Testis (tissue), 2 donors: ENCODE measurements at regions not wholly inside any gene's neighbourhood (a gene's known extent, or its start where the extent isn't known, plus 50 kb on each side); places are given as distances from the start of the nearest gene placed in this dataset.

Experiments
- DNase-seq: peaks from one replicate; pipeline ENCODE4 v3.0.0-alpha.2; 2019
- H3K27ac ChIP-seq, 2 donors: fragments of 200-600 bp; sonication (generic); one replicate each; pipeline ENCODE4 v1.5.1; 2019
- H3K27me3 ChIP-seq: fragments of 200-600 bp; sonication (generic); one replicate; pipeline ENCODE4 v1.5.1; 2019
- H3K36me3 ChIP-seq: fragments of 200-600 bp; sonication (generic); one replicate; pipeline ENCODE4 v1.5.1; 2017; ENCODE audit warnings: low read depth; ENCODE audit errors: missing control alignments
- H3K4me1 ChIP-seq: fragments of 200-600 bp; sonication (generic); one replicate; pipeline ENCODE4 v1.5.1; 2019
- H3K4me3 ChIP-seq, 2 donors: fragments of 200-600 bp; sonication (generic); one replicate each; pipeline ENCODE4 v1.5.1; 2017 to 2019
- H3K9me3 ChIP-seq: fragments of 200-600 bp; sonication (generic); one replicate; pipeline ENCODE4 v1.5.1; 2017
- CTCF ChIP-seq, 3 experiments: fragments of 450-650 bp in 2 of 3; fragments of 200-600 bp in 1 of 3; sonication (generic) in 1 of 3; IDR thresholded peaks; one replicate each; pipeline ENCODE4 v1.5.1; 2016 to 2019; ENCODE audit warnings: antibody characterized with exemption in 3 of 3, mild to moderate bottlenecking in 2 of 3, moderate library complexity in 1 of 3
- POLR2A ChIP-seq: fragments of 450-650 bp; IDR thresholded peaks from one replicate; pipeline ENCODE4 v1.6.1; 2017; ENCODE audit warnings: antibody characterized with exemption, mild to moderate bottlenecking, moderate library complexity
- WGBS, 2 donors: methylation state at CpG; one replicate each; pipeline ENCODE4 v1.1.5; 2018; 5-methylcytosine and 5-hydroxymethylcytosine counted together
- intact Hi-C: fragments of 100-400 bp; cut with DNase I; formaldehyde crosslinking; loops from one replicate; pipeline ENCODE4 v1.15.1; 2023; ENCODE audit warnings: low total_unique reads

DNA sequence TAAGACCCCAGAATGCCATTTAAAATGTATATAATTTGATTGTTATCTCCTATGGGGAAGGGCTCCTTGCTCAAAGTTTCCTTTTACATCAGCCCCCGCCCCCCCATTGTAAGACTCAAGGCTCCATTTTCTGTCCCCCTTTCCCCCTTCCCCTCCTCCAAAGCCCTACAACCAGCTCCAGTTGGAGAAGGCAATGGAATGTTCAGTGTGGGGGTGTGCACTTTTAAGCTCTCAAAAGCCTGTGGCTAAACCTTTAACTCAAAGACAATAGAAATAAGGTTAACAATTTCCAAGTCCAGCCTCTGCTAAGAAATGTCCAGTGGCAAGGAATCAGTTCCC, 114.7 kb downstream of the NOG start:
- 50 to 53% methylated on average over 1 of the region's 1 CpG for WGBS, 2 donors
- no peak for DNase-seq
- intact Hi-C loops: no loop called here
- Histone ChIP-seq H3K27ac (no peak overlapping the region), H3K9me3 (no peaks in the 10 kb centered on the region), H3K36me3 (no peaks in the 10 kb centered on the region), H3K4me3 (no peak overlapping the region), H3K4me1 (no peaks in the 10 kb centered on the region), H3K27me3 (no peaks in the 10 kb centered on the region)
- no peak for TF ChIP-seq CTCF (IDR thresholded peaks at IDR 0.05)
- no peak for TF ChIP-seq POLR2A

GRCh38 chr17:56708670-56709410, 115.3 kb downstream of the NOG start:
- no peaks in the 10 kb centered on the region for H3K27me3 ChIP-seq
- H3K4me1 ChIP-seq: no peaks in the 10 kb centered on the region
- TF ChIP-seq CTCF (IDR thresholded peaks at IDR 0.05) (no peak), POLR2A (no peak)
- intact Hi-C loops: no loop called here
- no peak overlapping the region for H3K27ac ChIP-seq
- 83 to 85% methylated on average over 9 of the region's 9 CpGs for WGBS, 2 donors
- no peak overlapping the region for H3K4me3 ChIP-seq
- no peak for DNase-seq
- no peaks in the 10 kb centered on the region for H3K36me3 ChIP-seq
- H3K9me3 ChIP-seq: no peaks in the 10 kb centered on the region

DNA sequence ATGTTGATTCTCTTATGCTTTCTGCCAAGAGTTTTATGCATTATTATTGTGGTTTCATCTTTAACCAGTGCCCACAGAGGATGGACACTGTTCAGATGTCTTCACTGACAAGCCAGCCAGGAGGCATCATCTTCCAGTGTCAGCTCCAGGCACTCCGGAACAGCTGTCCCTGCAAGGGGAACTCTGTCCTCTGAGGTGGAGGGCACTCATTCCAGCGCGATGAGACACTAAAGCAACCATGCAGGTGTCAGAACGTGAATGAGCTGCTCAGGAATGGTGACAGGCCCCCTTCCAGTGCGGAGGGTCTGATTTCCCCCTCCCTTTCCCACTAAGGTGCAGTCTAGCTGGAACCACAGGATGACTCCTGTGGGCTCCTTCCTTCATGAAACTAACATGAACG, 117.5 kb downstream of the NOG start:
- intact Hi-C loops: loop anchor here (10.0 kb wide), 1 partner anchor 116 kb away; the partner anchor contains the start of gene NOG
- no peaks in the 10 kb centered on the region for H3K36me3 ChIP-seq
- no peak for DNase-seq
- no peak for TF ChIP-seq CTCF (IDR thresholded peaks at IDR 0.05)
- TF ChIP-seq POLR2A: no peak
- no peaks in the 10 kb centered on the region for H3K9me3 ChIP-seq
- 86 to 87% methylated on average over 6 of the region's 6 CpGs for WGBS, 2 donors
- H3K4me1 ChIP-seq: no peaks in the 10 kb centered on the region
- no peak overlapping the region for H3K27ac ChIP-seq
- no peak overlapping the region for H3K4me3 ChIP-seq
- no peaks in the 10 kb centered on the region for H3K27me3 ChIP-seq

DNA sequence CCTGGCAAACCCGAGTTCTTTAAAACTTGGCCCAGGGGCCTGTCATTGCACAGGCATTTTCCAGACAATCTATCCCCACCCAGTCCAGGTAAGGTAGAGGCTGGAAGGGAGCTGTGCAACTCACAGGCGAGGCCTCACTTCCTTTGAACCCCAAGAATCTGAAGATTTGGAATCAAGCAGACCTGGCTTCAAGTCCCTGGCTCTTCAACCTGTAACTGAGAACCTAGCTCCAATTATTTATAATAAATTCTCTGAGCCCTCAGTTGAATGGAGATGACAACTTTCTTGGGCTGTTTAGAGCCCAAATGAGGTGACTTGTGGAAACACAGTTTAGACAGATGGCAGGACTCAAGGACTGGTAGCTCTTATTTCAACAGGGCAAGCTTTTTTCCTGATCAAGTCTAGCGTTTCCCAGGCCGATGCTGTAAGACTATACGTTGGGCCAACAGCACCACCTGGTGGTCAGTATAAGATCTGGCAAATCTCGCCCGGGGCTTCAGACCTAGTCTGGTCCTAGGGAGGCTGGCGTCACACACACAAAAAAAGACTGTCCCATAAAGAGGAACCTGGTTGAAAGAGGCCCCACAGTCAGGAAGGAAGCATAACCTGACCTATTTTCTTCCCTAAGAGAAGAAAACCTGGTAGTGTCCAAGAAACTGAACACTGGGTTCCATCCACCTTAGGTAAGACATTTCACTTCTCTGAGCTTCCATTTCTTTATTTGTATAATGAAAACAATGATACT, 117.9 kb downstream of the C17orf67 start:
- 17 to 22% methylated on average over 8 of the region's 8 CpGs for WGBS, 2 donors

More for the DNA sequence above, 117.9 kb downstream of the C17orf67 start:
- Histone ChIP-seq H3K4me3 (no peak overlapping the region), H3K27me3 (no peaks in the 10 kb centered on the region), H3K36me3 (no peaks in the 10 kb centered on the region), H3K9me3 (no peaks in the 10 kb centered on the region), H3K27ac (no peak overlapping the region), H3K4me1 (no peaks in the 10 kb centered on the region)
- intact Hi-C loops: loop anchor here (10.0 kb wide), 1 partner anchor 121 kb away; the partner anchor contains the start of gene NOG
- peak; percentile 90 for DNase-seq
- TF ChIP-seq CTCF (IDR thresholded peaks at IDR 0.05) (peak; percentile 65 to 81 (median 80)), POLR2A (no peak)
